AG09309 (cell line): ENCODE measurements at regions not wholly inside any gene's neighbourhood (a gene's known extent, or its start where the extent isn't known, plus 50 kb on each side); places are given as distances from the start of the nearest gene placed in this dataset.

Experiments used
- DNase-seq: peaks from one replicate; pipeline ENCODE4 v3.0.0-alpha.2; 2010; ENCODE audit warnings: low read depth
- H3K4me3 ChIP-seq: 2 replicates; pipeline ENCODE4 v1.5.1; 2011; ENCODE audit warnings: mild to moderate bottlenecking, low read depth, low read length, moderate library complexity; ENCODE audit not compliant: control insufficient read depth
- CTCF ChIP-seq: IDR thresholded peaks from 2 replicates; pipeline ENCODE4 v1.5.1; 2011; ENCODE audit warnings: mild to moderate bottlenecking, low read depth, low read length, inconsistent platforms; ENCODE audit not compliant: insufficient read depth, control insufficient read depth; ENCODE audit errors: missing control alignments

GRCh38 chrX:109926118-109926517 is 76.8 kb upstream of the TMEM164 start:
- no peak overlapping the region for H3K4me3 ChIP-seq
- no peak for DNase-seq
- no peak for TF ChIP-seq CTCF

DNA sequence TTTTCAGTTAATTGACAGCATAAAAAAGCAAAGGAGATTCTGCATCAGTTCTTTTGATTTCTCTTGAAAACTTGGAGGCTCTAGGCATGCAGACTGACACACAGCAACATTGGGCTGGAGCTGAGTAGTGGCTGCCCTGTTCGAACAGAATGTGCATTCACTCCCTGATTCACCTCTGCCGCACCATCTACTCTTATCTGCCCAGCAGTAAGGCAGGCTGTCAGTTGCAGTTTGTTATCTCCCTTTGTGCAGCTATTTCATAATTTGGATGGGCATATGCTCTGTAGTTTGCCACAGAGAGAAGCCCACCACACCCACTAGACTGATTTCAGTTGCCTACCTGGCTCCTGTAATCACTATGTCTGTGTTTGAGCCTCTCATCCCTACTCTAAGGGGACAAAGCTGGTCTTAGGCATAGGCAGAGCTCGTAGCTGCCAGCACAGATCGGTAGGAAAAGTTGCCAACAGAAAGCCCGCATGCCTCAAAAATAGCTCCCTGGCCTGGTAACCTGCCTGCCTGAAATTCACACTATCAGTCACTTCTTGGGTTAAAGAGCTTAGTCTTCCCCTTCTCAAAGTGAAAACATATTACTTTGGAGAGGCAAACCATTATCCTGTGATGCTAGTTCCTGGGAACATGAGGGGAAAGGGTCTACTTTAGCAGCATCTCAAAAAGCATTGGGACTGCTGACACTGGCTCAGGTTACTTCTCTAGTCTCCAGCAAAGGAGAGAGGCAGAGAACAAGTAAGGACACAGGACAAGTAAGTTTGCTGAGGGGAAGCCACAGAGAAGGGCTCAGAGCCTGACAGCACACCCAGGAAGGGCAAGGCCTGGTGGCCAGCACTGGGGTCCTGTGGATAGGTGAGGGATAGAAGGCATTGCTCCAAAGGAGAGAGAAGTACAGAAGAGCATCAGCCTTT is 75.9 kb upstream of the TMEM164 start:
- no peak overlapping the region for H3K4me3 ChIP-seq
- TF ChIP-seq CTCF: no peak
- no peak for DNase-seq

DNA sequence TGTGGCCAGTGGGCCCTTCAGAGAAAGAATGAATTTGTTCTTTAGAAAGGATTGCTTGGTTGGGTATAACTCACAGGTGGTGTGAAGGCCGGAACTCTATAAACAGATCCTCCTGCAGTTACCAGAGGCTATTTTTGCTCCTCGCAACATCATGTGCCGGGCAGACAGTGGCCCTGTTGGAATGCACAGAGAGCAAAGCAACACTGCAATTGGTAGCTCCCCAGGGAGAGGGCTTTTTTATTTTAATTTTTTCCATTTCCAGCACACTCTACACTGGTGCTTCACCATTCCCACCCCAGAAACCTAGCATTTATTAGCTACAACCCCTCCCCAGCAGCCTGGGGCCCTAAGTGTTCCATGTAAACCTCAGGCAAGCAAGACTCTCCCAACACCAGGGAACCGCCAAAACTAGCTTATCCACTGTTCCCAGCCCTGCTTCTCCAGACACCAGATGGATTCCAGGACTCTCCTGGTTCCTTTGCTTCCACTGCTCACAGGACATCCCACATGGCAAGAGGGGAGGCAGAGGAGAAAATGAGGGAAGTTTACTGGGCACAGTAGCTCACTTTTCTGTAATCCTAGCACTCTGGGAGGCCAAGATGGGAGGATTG is 75.1 kb upstream of the TMEM164 start:
- no peak for TF ChIP-seq CTCF
- DNase-seq: no peak
- no peak overlapping the region for H3K4me3 ChIP-seq

GRCh38 chrX:109928596-109929335 is 74.1 kb upstream of the TMEM164 start:
- no peak overlapping the region for H3K4me3 ChIP-seq
- no peak for DNase-seq
- no peak for TF ChIP-seq CTCF

GRCh38 chrX:109931677-109932076 is 71.2 kb upstream of the TMEM164 start:
- no peak for DNase-seq
- no peak overlapping the region for H3K4me3 ChIP-seq
- no peak for TF ChIP-seq CTCF

DNA sequence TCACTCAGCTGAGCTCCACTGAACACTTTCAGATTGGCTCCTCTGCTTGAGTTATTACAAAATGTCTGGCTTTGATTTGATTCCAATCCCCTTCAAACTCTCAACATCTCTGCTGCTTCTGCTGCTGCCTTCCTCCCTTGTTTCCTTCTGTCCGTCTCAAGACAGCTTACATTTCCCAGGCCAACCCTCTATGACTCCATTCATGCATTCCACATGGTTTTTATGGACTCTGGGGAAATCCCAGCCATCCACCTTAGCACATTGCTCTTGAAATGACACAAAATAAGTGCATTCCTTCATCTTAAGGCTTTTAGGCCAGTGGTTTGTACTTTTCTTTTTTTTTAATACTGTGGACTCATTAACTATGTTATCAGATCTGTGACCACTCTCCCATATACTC is 68.5 kb upstream of the TMEM164 start:
- no peak for DNase-seq
- TF ChIP-seq CTCF: no peak
- H3K4me3 ChIP-seq: no peak overlapping the region
